AG04449 (cell line): ENCODE measurements at regions not wholly inside any gene's neighbourhood (a gene's known extent, or its start where the extent isn't known, plus 50 kb on each side); places are given as distances from the start of the nearest gene placed in this dataset.

ENCODE experiments used
- CTCF ChIA-PET: fragments of 350-600 bp; formaldehyde crosslinking; extraction: SDS; loops from one replicate; lab custom pipeline; 2021; ENCODE audit warnings: antibody characterized with exemption; lab: Yijun Ruan, JAX
- POLR2A ChIA-PET: fragments of 400-600, 350-600 bp; formaldehyde crosslinking; extraction: SDS; loops from one replicate; lab custom pipeline; 2020; ENCODE audit warnings: antibody characterized with exemption, inconsistent platforms; lab: Yijun Ruan, JAX
- DNase-seq: peaks from one replicate; pipeline ENCODE4 v3.0.0-alpha.2; 2010; ENCODE audit warnings: low read depth, low spot score
- H3K4me3 ChIP-seq: 2 replicates; pipeline ENCODE4 v1.5.1; 2011; ENCODE audit warnings: low read depth, mild to moderate bottlenecking, control low read depth, low read length
- TF ChIP-seq, protein P1 (sequence below): IDR thresholded peaks from one replicate; pipeline ENCODE4 v1.5.1; 2011; ENCODE audit warnings: mild to moderate bottlenecking, moderate library complexity, low read length, control low read depth, inconsistent platforms; ENCODE audit not compliant: insufficient read depth; ENCODE audit errors: missing control alignments

DNA sequence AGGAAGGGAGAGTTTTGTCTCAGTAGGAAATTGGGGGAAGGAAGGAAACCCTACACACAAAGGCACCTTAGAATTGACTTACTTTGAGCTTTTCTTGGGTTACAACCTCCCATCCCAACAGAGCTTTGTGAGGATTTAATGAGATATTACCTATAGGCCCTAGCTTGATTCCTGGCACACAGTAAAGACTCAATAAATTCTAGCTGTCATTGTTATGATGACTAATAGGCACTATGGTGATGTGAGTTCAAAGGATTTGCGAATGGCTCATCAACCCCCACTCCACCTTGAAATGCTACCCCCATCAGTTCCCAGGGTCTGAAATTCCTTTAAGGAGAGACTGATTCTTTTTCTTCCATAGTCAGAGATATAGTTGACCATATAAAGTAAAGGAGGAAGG lies 67.9 kb upstream of the SMNDC1 start:
- CTCF ChIA-PET = interaction anchor here (0.8 to 1.7 kb wide), 5 partner anchors 9 to 176 kb away, joined by 3 to 12 read pairs (median 5); no protein-coding TSS in a partner anchor
- TF ChIP-seq, protein P1, sequence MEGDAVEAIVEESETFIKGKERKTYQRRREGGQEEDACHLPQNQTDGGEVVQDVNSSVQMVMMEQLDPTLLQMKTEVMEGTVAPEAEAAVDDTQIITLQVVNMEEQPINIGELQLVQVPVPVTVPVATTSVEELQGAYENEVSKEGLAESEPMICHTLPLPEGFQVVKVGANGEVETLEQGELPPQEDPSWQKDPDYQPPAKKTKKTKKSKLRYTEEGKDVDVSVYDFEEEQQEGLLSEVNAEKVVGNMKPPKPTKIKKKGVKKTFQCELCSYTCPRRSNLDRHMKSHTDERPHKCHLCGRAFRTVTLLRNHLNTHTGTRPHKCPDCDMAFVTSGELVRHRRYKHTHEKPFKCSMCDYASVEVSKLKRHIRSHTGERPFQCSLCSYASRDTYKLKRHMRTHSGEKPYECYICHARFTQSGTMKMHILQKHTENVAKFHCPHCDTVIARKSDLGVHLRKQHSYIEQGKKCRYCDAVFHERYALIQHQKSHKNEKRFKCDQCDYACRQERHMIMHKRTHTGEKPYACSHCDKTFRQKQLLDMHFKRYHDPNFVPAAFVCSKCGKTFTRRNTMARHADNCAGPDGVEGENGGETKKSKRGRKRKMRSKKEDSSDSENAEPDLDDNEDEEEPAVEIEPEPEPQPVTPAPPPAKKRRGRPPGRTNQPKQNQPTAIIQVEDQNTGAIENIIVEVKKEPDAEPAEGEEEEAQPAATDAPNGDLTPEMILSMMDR = no peak
- no peak for DNase-seq
- POLR2A ChIA-PET = no interaction called here
- H3K4me3 ChIP-seq = no peak overlapping the region

DNA sequence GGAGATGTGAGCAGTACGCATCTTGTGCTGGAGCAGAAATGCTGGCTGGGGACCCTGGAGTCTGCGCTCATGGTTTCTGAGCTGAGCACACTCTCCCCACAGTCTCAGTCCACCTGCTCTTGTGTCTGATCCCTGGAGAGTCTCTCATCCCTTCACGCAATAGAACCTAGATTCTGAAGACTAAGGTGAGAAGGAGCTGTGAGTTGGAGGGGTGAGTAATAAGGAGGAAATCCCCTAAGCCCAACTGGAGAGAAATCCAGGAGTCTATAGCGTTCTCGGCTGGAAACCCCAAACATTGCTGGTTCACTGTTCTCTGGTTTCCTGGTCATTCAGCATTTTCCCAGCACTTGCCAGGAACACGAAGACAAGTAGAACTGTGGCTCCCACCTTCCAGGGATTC lies 68.3 kb upstream of the SMNDC1 start:
- CTCF ChIA-PET = interaction anchor here (0.8 to 1.7 kb wide), 3 partner anchors 12 to 121 kb away, joined by 3 to 12 read pairs (median 7); no protein-coding TSS in a partner anchor
- H3K4me3 ChIP-seq = no peak overlapping the region
- POLR2A ChIA-PET = no interaction called here
- no peak for DNase-seq
- TF ChIP-seq, protein P1 = no peak

DNA sequence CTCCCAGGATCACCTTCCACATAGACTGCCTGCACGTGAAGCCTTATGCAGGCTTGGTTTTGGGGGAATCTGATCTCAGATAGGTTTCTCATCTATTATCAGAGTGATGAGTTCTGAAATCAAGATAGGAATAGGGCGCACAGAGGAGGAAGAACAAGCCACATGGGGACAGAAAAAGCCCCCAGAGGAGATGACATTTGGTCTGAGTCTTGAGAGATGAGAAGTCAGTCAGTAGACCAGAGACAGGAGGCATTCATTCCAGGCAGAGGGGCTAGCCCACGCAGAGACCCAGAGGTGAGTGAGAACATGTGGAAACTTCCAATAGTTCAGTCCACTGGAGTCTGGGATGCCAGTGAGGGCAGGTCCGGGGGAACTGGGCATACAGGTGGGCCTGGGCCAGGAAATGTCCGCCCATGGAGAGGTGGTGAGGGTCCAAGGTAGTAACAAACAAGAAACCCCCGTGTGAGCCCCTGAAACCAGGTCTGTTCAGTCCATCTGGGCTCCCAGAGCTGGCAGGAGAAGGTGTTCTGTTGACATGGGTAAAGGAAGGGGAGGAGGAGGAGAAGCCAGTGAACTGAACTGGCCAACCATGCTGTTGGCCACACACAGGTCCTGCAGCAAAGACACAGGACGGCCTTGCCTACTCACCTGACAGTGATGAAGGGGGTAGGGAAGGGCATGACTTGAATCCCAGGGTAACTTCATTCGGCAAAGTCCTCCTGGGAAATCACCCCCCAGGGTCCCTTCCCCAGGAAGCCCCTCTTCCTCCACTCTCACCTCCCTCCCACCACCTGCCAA lies 69.3 kb upstream of the SMNDC1 start:
- no peak overlapping the region for H3K4me3 ChIP-seq
- POLR2A ChIA-PET = no interaction called here
- CTCF ChIA-PET = no interaction called here
- no peak for DNase-seq
- TF ChIP-seq, protein P1 = no peak

DNA sequence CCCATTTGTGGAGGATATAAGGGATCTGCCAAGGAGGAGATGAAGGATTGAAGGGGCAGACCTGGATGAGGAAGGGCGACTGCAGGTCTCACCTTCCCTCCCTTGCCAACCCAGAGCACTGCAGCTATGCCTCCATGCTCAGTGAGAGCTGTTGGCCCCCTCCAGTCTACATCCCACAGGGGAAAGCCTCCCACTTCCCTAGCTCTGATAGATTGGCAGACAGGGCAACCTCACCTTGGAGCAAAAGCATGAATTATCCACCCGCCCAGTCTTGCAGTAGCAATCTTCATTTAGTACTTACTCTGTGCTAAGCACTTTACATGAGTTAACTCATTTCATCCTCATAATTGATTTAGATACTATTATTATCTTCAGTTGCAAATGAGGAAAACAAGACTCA lies 70.4 kb upstream of the SMNDC1 start:
- TF ChIP-seq, protein P1 = no peak
- no peak for DNase-seq
- ChIA-PET CTCF (interaction anchor here (1.0 kb wide), 1 partner anchor 20 kb away, joined by 3 read pairs; no protein-coding TSS in a partner anchor), POLR2A (no interaction called here)
- H3K4me3 ChIP-seq = no peak overlapping the region

DNA sequence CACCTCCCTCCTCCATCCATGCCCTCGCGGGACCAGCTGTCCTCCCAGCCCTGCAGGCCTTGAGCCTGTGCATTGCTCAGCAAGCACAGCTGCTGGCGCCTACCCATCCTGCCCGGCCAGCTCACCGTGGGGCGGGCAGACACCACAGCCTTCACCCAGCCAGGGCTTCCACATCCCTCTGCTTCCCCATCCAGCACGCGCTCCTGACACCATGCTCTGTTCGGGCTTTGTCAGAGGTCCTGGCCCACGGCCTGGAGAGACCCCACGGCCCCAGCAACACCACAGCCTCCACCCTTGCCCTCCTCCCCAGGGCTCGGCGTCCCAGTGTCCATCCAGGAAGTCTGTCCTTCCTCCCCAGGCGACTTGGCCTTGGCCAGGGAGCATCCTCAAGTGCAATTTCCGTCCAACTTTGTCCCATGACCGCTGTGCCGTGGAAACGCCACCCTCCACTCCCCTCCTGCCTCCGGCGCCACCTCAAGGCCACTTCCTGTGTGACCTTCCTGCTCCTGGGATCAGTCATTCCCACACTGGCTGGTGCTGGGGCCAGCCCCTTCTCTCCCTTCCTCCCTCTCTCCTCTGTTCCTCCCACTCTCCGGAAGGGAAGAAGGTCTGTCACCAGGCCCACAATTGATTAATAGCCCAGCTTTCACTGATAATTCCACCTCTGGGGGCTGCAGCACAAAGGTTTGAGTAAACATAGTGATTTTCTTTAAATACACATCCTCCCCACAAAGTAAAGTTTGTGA lies 71.5 kb upstream of the SMNDC1 start:
- ChIA-PET POLR2A (no interaction called here), CTCF (interaction anchor here (1.0 to 2.3 kb wide), 3 partner anchors 15 to 21 kb away, joined by 4 to 8 read pairs (median 6); no protein-coding TSS in a partner anchor)
- no peak for DNase-seq
- TF ChIP-seq, protein P1 = no peak
- H3K4me3 ChIP-seq = no peak overlapping the region

DNA sequence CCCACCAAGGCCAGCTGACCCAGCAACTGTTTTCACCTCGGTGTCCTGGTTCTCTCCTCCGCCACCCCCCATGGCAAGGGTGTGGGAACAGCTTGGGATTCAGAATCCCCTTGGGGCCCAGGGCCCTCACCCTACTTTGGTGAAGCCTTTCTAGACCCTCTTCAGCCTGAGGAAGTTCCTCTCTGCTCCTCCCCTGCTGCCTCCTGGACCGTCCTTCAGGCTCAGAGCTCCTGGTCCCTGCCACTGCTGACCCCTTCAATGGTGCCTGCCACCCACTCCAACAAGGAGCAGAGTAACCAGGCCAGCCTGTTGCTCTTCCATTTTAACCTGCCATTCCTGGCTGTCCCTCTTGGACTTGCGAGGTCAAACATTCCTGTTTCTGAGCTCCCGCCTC lies 72.0 kb upstream of the SMNDC1 start:
- ChIA-PET POLR2A (interaction anchor here (0.6 kb wide), 1 partner anchor 22 kb away, joined by 3 read pairs; no protein-coding TSS in a partner anchor), CTCF (interaction anchor here (1.0 to 2.3 kb wide), 3 partner anchors 15 to 22 kb away, joined by 4 to 8 read pairs (median 6); no protein-coding TSS in a partner anchor)
- TF ChIP-seq, protein P1 = no peak
- no peak for DNase-seq
- no peak overlapping the region for H3K4me3 ChIP-seq
